ENCODE measurements at regions not wholly inside any gene's neighbourhood (a gene's known extent, or its start where the extent isn't known, plus 50 kb on each side); places are given as distances from the start of the nearest gene placed in this dataset.

- intact Hi-C loops (cut with micrococcal nuclease) (no loop called here), in situ Hi-C loops (cut with MboI; ENCODE audit: low sequenced_read_pairs) (no loop called here), dilution Hi-C loops (cut with HindIII; ENCODE audit: low sequenced_read_pairs, unreplicated experiment) (no loop called here)
- H2AFZ ChIP-seq (replicated peaks; ENCODE audit: low read length, poor library complexity), result no peak overlapping the region
- no peaks in the 10 kb centered on the region for H3K9me1 ChIP-seq (ENCODE audit: insufficient read depth, low read length)
- no peaks in the 10 kb centered on the region for H3K79me1 ChIP-seq (ENCODE audit: low read depth in 1 of 2, low read length in 2 of 2)
- H3K4ac ChIP-seq (ENCODE audit: low read depth, low read length), result no peak overlapping the region
- ChIA-PET CTCF (no interaction called here), POLR2A (ENCODE audit: unreplicated experiment) (no interaction called here)
- no peak overlapping the region for H4K5ac ChIP-seq (ENCODE audit: low read depth, low read length)
- no peak overlapping the region for H3K9ac ChIP-seq (ENCODE audit: low read depth, low read length)
- no peak overlapping the region for H3K56ac ChIP-seq (ENCODE audit: extremely low read depth, insufficient read depth, low read length)
- H2BK20ac ChIP-seq (ENCODE audit: low read depth, low read length), result no peak overlapping the region
- TF ChIP-seq, protein P1, sequence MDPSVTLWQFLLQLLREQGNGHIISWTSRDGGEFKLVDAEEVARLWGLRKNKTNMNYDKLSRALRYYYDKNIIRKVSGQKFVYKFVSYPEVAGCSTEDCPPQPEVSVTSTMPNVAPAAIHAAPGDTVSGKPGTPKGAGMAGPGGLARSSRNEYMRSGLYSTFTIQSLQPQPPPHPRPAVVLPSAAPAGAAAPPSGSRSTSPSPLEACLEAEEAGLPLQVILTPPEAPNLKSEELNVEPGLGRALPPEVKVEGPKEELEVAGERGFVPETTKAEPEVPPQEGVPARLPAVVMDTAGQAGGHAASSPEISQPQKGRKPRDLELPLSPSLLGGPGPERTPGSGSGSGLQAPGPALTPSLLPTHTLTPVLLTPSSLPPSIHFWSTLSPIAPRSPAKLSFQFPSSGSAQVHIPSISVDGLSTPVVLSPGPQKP (IDR thresholded peaks at IDR 0.05; ENCODE audit: borderline replicate concordance, low read depth, low read length), result no peak
- no peak for TF ChIP-seq RCOR1 (IDR thresholded peaks at IDR 0.05; ENCODE audit: insufficient replicate concordance, low read length)
- TF ChIP-seq RFX5 (IDR thresholded peaks at IDR 0.05; ENCODE audit: low read depth, low read length), result no peak
- no peak for TF ChIP-seq CHD1 (IDR thresholded peaks at IDR 0.05; ENCODE audit: low read depth, low read length)
- H2BK120ac ChIP-seq (ENCODE audit: low read depth, low read length), result no peak overlapping the region
- no peak overlapping the region for H2AK5ac ChIP-seq (ENCODE audit: low read depth, low read length)
- H3K4me1 ChIP-seq (ENCODE audit: control insufficient read depth, insufficient read depth, low read length), result no peaks in the 10 kb centered on the region
- H3K27me3 ChIP-seq (ENCODE audit: control insufficient read depth, insufficient read depth, low read length), result peaks cover 4% of the 10 kb centered on the region; the same call in 1 of the 2 replicates
- no peaks in the 10 kb centered on the region for H3K36me3 ChIP-seq (ENCODE audit: control insufficient read depth, insufficient read depth, low read length)
- H4K8ac ChIP-seq (ENCODE audit: low read depth in 2 of 2, low read length in 2 of 2), result no peak overlapping the region
- no peak overlapping the region for H4K91ac ChIP-seq (ENCODE audit: insufficient read depth, low read depth, low read length)
- no peak overlapping the region for H3K4me2 ChIP-seq (ENCODE audit: low read depth, low read length)
- 17% methylated on average over 2 of the region's 3 CpGs; no CpG with 5 or more reads in 1 of the 2 experiments for WGBS, 2 experiments (ENCODE audit: extremely low coverage in 2 of 2, insufficient read length in 1 of 2)
- no peak overlapping the region for H3K14ac ChIP-seq (replicated peaks; ENCODE audit: low read depth, low read length)
- no TSS peak for BruUV-seq (replicated peaks)
- DNase-seq (no peak), ATAC-seq (ENCODE audit: low read depth) (no peak)
- no peak overlapping the region for H2BK5ac ChIP-seq (ENCODE audit: low read depth, low read length, poor library complexity, severe bottlenecking)
- no peak overlapping the region for H3K18ac ChIP-seq (ENCODE audit: low read depth, low read length)
- H3K23ac ChIP-seq (ENCODE audit: low read depth, low read length), result no peak overlapping the region
- no peak overlapping the region for H3K4me3 ChIP-seq (ENCODE audit: insufficient read depth, low read depth, low read length)
- no peaks in the 10 kb centered on the region for H4K20me1 ChIP-seq (ENCODE audit: insufficient read depth, low read length)
- H3K27ac ChIP-seq (ENCODE audit: insufficient read depth, low read length), result no peak overlapping the region
- no peak overlapping the region for H2BK15ac ChIP-seq (ENCODE audit: low read depth, low read length)
- no peaks in the 10 kb centered on the region for H3K9me3 ChIP-seq (ENCODE audit: control insufficient read depth, insufficient read depth, low read length)
- H2AK9ac ChIP-seq (replicated peaks; ENCODE audit: low read depth, low read length, poor library complexity), result no peak overlapping the region
Measured at GRCh38 chr10:42974693-42975002, 102.2 kb upstream of the RET start.

Data from IMR-90 (cell line).